GM18502 (cell line): ENCODE measurements at regions not wholly inside any gene's neighbourhood (a gene's known extent, or its start where the extent isn't known, plus 50 kb on each side); places are given as distances from the start of the nearest gene placed in this dataset.
"Not testable (repeated sequence)": the region's sequence is repeated elsewhere in the genome, so short reads cannot be mapped to it uniquely, and the experiment has no call there.

Experiments used
- ATAC-seq: cut with Tn5 transposase; IDR thresholded peaks from one replicate; pipeline ENCODE4 v1.9.1; 2021; ENCODE audit warnings: mild to moderate bottlenecking; ENCODE audit not compliant: unreplicated experiment, poor library complexity

DNA sequence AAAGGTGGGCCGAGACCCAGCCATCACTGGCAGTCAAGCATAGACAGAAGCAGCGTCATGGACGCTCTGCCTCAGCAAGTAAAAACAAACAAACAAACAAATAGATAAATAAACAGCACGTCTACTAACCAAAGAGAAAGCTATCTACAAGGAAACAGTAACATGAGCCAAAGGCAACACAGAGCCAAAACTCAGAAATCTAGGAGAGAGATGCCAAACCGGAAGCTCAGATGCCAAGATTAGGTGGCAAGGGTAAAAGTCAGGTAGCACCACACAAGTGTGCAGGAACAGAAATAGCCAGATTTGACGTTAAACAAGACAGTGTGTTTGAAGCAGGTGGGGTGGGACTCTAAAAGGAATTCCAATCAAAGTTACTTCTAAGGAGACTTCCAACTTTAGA lies 448.3 kb upstream of the NFIA start:
- no peak for ATAC-seq

DNA sequence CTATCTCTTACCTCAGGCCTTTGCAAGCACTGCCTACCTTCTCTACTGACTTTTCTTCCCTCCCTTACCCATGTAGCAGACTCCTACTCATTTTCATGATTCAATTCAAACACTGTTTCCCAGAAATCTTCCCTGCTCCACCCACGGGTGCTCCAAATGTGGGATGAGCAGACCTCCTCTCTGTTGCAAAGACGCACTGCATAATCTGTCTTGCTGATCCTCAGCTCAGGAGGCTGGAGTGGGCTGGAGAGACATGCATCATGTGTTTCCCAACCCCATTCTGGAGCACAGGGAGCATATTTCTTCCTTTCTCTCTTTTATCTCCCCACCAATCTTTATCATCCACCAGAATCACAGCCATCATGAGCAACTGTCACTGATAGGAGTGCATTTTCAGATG lies 459.9 kb upstream of the NFIA start:
- no peak for ATAC-seq

DNA sequence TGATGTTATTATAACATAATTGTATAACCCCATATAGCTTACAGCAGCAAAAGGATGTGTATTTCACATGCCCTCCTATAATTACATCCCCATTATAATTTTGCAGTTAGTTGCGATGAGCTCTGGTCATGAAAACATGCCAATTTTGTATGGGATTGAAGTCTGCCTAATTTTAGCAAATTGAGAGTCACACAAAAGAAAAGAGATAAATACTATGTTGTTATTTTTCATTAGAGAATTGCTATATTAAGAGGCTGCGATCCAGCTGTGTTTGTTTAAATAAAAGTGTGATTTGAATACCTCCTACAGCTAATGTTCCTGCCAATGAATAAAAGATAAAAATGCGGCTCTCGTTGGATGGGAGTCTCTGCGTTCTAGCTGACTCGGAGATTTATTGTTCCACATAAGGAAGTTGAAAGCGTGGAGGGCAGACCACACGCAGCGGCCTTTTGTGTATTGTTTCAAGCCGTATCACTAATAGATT lies 461.0 kb upstream of the NFIA start:
- ATAC-seq = no peak

DNA sequence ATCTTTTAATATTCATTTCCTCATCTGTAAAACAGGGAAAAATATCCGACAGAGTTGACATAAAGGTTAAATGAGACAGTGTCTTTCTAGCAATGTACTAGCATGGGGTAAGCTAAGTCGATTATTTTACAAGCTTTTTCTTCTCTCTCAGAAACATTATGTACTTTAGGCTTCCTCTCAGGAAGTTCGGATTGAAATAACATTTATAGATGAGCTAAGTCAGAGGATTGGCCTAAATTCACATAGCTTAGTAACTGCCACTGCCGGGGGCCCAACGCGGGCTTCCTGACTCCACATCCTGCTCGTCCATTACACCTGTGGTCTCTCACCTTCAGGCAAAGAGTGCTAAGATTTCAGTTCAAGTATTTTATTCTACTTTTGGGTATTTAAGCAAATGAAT lies 462.3 kb upstream of the NFIA start:
- ATAC-seq = no peak

DNA sequence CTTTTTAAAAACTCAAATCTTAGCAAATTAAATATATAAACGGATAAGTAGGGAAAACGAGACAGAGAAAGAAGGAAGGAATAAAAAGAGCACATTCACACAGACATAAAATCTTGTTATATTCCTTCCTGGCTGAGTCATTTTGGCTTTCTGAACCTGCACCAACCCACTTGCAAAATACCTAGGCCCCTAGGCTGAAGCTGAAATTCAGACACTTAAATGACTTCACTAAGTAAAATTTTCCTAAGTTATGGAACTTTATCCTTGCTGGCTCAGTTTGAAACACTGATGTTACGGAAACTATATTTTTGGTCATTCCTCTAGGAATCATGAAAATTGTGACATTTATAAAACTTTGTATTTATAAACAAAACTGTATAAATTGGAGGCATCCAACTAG lies 462.8 kb upstream of the NFIA start:
- no peak for ATAC-seq

DNA sequence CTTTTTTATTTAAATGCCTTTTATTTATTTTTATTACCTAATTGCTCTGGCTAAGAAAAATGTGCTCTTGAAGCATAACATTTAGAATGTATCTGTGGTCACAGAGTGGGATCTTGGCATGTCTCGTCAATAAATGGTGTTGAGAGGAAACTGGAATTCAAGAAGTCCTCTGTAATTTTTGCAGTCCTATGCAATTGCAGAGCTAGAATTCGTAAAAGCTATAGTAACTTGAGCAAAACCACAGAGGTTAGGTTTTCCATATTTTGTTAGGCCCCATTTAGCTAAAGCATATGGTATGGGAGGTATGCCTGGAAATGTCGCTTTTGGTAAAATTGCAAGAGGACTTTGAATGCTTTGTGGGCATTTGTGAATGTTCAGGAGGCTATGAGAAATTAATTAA lies 466.7 kb upstream of the NFIA start:
- no peak for ATAC-seq

DNA sequence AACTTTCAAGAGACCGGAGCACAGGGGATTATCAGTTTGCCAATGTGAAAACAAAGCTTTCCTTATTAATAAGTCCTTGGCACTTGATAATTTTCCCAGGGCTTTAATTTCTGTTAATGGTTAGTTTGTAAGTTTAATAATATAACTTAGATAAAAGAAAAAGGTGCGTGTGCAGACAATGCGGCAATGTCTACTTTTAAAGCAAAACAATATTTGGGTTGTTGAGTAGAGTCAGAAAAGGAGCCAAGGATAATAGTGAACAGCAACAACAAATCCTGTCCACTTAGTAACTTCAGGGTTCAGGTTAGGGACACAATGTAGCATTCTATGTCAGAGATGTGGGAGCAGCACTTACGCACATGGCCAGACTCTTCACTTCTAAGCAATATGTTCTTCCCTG lies 469.6 kb upstream of the NFIA start:
- ATAC-seq = no peak

DNA sequence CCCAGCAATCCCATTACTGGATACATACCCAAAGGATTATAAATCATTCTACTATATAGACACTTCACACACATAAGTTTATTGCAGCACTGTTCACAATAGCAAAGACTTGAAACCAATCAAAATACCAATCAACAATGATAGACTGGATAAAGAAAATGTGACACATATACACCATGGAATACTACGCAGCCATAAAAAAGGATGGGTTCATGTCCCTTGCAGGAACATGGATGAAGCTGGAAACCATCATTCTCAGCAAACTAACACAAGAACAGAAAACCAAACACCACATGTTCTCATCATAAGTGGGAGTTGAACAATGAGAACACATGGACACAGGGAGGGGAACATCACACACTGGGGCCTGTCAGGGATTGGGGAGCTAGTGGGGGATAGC lies 475.4 kb upstream of the NFIA start:
- ATAC-seq = not testable (repeated sequence)

DNA sequence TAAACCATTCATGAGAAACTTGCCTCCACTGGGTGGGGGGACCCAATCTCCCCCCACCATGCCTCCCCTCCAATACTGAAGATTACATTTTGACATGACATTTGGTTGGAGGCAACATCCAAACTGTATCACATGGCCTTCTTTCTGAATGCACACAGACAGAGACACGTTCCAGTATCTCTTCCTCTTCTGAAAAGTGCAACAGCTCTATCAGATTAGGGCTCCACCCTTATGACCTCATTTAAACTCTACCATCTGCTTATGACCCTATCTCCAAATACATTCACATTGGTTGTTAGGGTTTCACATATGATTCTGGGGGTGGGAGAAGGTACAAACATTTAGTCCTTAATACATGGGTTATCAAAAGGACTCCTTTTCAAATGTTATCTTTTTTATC lies 481.8 kb upstream of the NFIA start:
- ATAC-seq = no peak

DNA sequence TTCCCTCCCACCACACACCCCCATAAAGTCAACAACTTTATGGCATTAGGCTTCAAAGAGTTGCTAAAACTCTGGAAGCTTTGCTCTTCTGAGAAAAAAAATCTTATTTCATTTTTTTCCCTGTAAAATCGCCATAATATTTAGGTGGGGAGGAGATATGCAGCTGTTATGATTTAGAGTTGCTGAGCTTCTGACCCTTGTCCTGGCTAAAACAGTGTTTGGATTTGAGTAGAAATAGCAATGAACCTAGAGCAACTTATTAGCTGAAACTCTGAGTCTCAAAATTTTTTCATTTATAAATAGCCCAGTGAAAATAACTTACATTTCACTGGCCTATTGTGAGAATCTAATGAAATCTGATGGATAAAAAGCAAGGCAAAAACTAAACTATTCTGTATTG lies 482.8 kb upstream of the NFIA start:
- ATAC-seq = no peak

DNA sequence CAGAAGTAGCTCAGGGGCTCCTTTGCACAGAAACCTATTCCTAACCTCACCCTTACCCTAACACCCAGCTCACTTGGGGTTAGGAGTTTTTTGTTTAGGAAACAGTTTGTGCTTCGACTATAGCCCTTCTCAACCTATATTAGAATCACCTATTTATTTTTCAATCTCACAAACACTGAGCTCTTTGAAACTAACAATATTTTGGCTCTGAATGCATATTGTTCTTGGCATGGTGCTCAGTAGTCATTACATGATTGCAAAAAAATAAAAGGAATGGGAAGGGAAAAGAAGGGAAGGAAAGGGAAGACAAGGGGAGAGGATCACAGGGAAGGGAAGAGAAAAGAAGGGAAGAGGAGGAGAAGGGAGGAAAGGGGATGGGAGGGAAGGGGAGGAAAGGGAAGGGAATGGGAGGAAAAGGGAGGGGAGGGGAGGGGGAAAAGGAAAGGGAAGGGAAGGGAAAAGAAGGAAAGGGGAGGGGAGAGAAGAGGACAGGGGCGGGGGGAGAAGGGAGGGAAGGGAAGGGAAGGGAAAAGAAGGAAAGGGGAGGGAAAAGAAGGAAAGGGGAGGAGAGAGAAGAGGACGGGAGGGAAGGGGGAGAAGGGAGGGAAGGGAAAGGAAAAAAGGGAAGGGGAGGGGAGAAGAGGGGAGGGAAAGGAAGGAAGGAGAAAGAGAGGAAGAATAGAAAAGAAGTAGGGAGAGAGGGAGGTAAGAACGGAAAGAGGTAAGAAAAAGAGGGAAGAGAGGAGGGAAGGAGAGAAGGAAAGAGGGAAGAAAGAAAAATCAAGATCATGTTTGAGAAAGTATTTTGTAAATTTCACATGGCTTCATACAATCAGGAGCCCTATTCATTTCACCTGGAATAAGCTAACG lies 484.1 kb upstream of the NFIA start:
- ATAC-seq = no peak

DNA sequence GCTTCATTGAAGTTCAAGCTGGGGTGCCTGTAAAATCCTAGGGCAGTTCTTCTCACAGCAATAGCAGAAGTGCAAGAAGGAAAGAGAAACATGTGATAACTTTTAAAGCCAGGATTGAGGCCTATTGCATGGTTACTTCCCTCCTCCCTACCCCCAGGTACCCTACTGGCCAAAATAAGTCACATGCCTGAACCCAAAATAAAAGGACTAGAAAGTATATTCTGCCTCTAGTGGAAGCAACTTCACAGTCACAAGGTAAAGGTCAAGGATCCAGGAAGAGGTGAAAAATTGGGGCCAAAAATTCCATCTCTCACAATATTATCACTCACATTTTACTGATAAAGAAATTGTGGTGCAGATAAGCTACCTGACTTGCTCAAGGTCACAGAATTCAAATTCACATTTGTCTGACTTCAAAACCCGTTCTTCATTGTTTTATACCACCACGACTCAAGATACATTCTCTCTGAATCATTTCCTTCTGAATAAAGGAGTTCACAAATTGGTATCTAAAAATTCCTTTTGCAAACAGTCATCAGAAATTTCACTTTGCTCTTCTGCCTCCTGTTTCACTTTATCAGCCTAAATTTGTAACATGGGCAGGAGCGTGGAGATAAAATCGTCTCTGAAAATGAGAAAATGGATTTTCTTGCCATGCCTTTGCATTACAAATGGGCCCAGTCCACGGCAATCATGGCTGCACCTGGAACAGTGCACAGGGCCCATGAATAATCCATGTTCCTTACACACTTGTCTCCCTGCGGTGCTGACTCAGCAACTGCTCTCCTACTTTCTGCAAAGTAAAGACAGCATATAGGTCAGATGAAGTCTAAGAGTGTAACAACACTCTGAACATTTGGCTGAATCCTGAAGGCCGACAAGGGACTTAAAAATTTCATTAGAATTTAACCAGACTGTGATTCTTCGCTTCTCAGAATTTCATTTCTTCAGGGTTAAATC lies 485.3 kb upstream of the NFIA start:
- no peak for ATAC-seq

DNA sequence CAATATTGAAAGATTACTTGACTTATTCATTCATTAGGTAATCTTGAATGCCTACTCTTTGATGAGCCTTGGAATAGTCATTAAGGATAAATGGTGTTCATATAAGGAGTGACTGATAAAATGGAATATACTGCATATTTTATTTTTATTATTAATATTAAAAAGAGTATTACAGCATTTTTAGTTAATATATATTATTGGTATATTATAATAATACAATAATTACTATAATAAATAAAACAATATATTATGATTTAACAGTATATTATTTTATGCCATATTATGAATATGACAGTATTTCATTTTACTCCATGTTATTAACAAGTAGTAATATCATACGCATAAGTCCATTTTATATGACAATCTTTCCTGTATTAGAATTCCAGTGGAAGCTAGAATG lies 490.8 kb upstream of the NFIA start:
- ATAC-seq = no peak

DNA sequence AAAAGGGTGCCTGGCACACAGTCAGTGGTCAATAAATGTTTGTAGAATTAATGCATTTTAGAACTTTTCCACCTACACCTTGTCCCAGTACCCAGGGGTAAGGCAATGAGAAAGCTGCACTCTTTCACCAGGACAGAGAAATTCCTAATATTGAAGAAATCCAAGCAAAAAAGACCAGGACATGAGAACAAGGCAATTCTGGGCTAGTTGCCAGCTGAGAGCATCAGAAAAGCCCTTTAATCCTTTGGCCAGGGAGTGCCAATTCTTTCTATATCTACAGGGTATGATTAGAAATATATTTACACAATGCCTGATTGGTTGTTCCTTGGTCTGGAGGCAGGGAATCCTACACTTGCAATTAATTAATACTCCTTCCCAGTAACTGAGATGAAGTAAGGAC lies 492.4 kb upstream of the NFIA start:
- no peak for ATAC-seq

DNA sequence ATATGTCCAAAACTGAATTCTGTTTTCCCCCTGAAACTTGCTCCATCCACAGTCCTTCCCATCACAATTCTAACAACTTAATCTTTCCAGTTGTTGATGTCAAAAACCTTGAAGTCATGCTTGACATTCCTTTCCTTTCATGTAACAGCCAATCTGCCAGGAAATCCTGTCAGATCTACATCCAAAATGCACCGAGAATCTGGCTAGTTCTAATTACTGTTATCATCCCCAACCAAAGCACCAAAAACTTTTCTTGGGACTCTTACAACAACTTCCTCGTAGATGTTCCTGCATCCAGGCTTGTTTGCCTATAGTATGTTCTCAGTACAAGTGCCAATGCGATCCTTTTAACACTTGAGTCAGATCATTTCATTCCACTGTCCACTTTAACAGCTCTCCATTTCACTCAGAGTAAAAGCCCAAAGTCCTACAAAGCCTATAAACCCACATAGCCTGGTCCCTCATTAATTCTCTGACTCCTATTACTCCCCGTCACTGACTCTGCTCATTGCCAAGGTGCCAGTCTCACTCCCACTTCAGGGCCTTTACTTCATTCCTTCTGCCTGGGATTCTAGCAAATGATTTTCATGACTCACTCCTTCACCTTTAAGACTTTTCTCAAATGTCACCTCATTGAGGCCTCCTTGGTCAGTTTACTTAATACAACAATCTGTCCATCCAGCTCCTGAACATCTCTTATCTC lies 493.2 kb upstream of the NFIA start:
- ATAC-seq = no peak

DNA sequence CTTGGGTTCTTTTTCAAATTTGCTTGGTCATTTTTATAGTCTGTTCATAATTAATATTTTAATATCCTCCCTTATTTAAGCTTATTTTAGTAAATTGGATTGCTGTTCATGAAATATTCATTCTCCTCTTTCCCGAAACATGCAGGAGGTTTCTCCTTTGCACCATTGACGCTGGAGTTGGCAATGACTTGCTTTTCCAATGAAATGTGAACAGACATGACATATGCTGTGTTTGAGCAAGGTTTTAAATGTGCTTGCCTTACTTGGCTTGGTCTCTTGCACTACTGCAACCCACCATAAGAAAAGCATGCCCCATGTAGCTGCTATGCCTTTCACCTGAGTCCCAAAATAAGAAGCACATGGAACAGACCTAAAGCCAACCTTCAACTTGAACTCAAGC lies 498.0 kb upstream of the NFIA start:
- no peak for ATAC-seq

DNA sequence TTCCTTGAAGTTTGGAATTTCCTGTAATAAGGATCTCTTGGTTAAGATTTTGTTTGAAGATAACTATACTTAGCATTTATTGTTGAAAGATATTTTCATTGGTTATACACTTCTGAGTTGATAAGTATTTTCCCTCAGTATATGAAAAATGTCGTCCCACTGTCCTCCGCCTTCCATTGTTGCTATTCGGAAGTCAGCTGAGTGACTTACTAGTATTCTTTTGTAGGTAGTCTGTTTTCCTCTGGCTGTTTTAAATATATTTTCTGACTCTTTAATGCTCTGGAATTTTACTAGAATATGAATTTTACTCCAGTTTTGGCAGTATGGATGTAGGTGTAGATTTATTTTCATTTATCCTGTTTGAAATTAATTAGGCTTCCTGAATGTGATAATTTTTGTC lies 498.7 kb upstream of the NFIA start:
- no peak for ATAC-seq

DNA sequence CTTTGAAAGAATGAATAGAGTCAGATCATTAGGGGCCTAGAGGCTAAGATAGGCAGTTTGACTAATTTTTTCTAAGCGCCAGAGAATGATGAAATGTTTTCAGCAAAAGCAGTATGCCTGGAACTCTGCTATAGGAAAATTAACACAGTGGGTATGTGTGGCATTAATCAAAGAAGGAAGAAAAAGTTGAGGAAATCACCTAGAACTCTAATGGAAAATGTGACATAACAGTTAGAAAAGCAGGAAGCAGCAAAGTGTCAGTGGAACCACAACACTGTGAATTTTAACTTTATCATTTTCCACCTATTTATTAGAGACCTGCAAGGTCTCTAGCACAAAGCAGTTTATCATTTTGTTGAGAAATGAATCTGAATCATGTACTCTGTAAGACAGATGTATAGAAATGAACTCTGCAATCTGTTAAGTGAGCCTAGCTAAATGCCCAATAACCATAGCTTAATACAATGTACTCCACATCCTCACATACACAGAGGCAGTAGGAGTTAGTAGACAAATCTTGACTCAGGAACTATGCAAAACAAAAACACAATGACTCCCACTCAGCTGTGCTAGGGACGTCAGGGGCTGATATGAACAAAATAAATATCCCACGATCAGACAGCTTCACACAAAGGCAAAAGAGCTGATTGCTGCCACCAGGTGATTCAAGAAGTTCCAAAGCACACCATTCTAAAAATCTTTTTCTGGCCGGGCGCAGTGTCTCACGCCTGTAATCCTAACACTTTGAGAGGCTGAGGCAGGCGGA lies 500.7 kb upstream of the NFIA start:
- ATAC-seq = no peak

DNA sequence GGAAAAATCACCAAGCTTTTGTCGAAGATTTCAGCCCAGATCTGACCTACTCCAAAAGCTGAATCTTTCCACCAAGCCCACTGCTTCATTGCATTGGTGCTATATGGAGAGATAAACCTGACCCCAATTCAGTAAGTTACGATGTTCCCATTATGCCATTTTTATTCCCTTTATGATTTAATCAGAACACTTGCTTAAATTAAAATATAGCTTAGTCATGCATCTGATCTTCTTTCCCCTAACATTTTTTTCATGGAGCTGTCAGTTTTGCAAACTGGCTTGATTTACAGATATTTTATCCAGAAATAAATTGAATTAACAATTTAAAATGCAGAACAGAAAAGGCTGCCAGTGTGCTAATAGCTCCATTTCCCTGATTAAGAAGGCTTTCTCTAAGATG lies 503.5 kb upstream of the C1orf87 start:
- ATAC-seq = no peak
